HFF-Myc (cell line): ENCODE measurements at regions not wholly inside any gene's neighbourhood (a gene's known extent, or its start where the extent isn't known, plus 50 kb on each side); places are given as distances from the start of the nearest gene placed in this dataset.

Experiments
- DNase-seq: peaks from one replicate; pipeline ENCODE4 v3.0.0-alpha.2; 2011; ENCODE audit warnings: low read depth; ENCODE audit errors: extremely low read depth
- H3K4me3 ChIP-seq: replicated peaks from 2 replicates; pipeline ENCODE4 v1.5.1; 2011; ENCODE audit warnings: low read depth, mild to moderate bottlenecking, control low read depth, low read length
- CTCF ChIP-seq: IDR thresholded peaks from 2 replicates; pipeline ENCODE4 v1.5.1; 2012; ENCODE audit warnings: mild to moderate bottlenecking, low read depth, low read length, control low read depth; ENCODE audit errors: missing control alignments

GRCh38 chr16:76669288-76669687, 392.1 kb downstream of the CNTNAP4 start:
- H3K4me3 ChIP-seq, result no peak overlapping the region
- TF ChIP-seq CTCF, result no peak
- DNase-seq, result no peak

- DNase-seq, result no peak
- TF ChIP-seq CTCF, result no peak
- H3K4me3 ChIP-seq, result no peak overlapping the region
Observed at GRCh38 chr16:76670125-76670857, 393.1 kb downstream of the CNTNAP4 start.

GRCh38 chr16:76676356-76676755, 399.2 kb downstream of the CNTNAP4 start:
- TF ChIP-seq CTCF, result no peak

GRCh38 chr16:76681296-76681695, 404.1 kb downstream of the CNTNAP4 start:
- TF ChIP-seq CTCF, result no peak
- DNase-seq, result no peak
- no peak overlapping the region for H3K4me3 ChIP-seq

More at GRCh38 chr16:76676356-76676755, 399.2 kb downstream of the CNTNAP4 start:
- DNase-seq, result no peak
- no peak overlapping the region for H3K4me3 ChIP-seq

- no peak for TF ChIP-seq CTCF
- H3K4me3 ChIP-seq, result no peak overlapping the region
- DNase-seq, result no peak
Observed at GRCh38 chr16:76683051-76683450, 405.9 kb downstream of the CNTNAP4 start.

GRCh38 chr16:76696876-76697275, 419.7 kb downstream of the CNTNAP4 start:
- no peak for DNase-seq
- H3K4me3 ChIP-seq, result no peak overlapping the region
- TF ChIP-seq CTCF, result no peak

- H3K4me3 ChIP-seq, result no peak overlapping the region
- no peak for DNase-seq
- no peak for TF ChIP-seq CTCF
Observed at GRCh38 chr16:76705892-76706291, 428.7 kb downstream of the CNTNAP4 start.
